Stimulated activated CD8-positive, alpha-beta memory T cell treated with anti-CD3 and anti-CD28 coated beads, Interleukin-7, amount 100 ng/mL, for 48 hours (primary cell): ENCODE measurements at regions not wholly inside any gene's neighbourhood (a gene's known extent, or its start where the extent isn't known, plus 50 kb on each side); places are given as distances from the start of the nearest gene placed in this dataset.
"Not testable (repeated sequence)": the region's sequence is repeated elsewhere in the genome, so short reads cannot be mapped to it uniquely, and the experiment has no call there.

Experiments
- DNase-seq, 2 donors: peaks; one replicate each; pipeline ENCODE4 v3.0.0-alpha.2; 2020; ENCODE audit warnings: low read depth in 1 of 2; ENCODE audit errors: extremely low read depth in 1 of 2

- no peak for DNase-seq
Measured at GRCh38 chrX:115909017-115909416, 261.5 kb upstream of the AGTR2 start.

DNA sequence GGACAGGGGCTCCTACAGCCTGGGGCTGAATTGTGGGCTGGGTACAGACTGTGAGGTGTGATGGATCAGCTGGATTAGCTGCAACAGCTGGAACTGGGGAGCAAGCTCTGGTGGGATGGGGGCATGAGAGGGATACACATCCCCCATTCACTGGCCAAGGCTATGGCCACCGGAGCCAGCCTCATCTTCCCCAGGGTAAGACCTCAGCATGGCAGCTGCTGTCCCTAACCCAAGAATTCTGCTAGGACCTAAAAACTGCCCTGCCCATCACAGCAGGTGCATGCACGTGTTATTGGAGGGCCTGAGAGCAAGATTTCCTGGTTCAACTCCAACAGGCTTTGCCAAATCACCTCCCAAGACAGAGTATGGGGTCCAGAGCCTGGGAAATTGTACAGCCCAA lies 258.6 kb upstream of the AGTR2 start:
- DNase-seq = no peak

DNA sequence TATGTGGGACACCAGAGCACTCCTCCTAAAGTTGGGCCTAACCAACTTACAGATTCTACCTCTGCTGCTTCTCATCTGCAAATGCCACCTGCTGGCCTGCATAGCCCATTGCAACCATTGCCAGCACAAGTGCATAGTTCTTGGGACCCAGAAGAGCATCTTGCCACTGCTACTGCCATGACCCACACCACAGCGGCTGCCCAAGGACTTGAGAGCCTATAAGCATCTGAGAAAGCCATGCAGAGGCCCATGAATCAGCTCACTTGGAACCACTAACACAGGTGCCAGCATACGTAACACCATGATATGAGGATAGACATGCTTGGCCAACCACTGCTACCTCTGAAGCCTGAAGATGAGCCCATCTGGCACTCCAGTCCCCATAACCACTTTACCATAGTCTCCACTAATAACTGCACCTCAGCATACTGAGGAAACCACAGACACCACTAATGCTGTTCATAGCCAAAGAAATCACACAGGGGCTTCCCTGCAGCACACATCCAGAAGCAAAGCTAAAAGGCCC lies 258.1 kb upstream of the AGTR2 start:
- no peak for DNase-seq

- DNase-seq = no peak
Measured at GRCh38 chrX:115913575-115913974, 257.0 kb upstream of the AGTR2 start.

- not testable (repeated sequence) for DNase-seq
Measured at GRCh38 chrX:115915625-115916024, 254.9 kb upstream of the AGTR2 start.

DNA sequence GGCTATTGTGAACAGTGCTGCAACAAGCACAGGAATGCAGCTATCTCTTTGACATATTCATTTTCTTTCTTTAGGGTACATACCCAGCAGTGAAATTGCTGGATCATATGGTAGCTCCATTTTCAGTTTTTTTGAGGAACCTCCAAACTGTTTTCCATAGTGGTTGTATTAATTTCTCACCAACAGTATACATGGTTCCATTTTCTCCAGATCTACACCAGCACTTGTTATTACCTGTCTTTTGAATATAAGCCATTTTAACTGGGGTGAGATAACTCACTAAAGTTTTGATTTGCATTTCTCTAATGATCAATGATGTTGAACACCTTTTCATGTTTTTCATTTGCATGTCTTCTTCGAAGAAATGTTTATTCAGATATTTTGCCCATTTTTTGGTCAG lies 241.1 kb upstream of the AGTR2 start:
- DNase-seq = no peak

- no peak for DNase-seq
Measured at GRCh38 chrX:115936008-115936407, 234.5 kb upstream of the AGTR2 start.

DNA sequence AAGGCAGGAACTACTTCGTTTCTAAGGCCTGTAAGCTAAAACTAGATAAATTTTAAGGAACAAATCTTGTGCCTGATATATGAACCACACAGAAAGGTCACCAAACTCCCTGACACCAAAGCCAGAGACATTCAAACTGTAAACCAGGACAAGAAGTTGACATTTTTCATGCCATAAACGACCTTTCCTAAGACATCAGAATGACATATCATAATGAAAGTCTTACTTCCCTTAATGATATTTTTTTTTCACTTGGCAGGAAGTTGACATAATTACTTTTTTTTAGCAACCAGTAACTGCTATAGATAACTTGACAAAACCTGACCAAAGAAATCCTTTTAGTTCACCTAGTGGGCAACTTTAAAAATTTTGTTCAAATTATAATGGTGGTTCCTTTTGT lies 231.5 kb upstream of the AGTR2 start:
- DNase-seq = no peak

GRCh38 chrX:115939636-115940160 lies 230.8 kb upstream of the AGTR2 start:
- no peak for DNase-seq

- DNase-seq = no peak
Measured at GRCh38 chrX:115940348-115940747, 230.2 kb upstream of the AGTR2 start.

GRCh38 chrX:115940888-115941332 lies 229.6 kb upstream of the AGTR2 start:
- no peak for DNase-seq

DNA sequence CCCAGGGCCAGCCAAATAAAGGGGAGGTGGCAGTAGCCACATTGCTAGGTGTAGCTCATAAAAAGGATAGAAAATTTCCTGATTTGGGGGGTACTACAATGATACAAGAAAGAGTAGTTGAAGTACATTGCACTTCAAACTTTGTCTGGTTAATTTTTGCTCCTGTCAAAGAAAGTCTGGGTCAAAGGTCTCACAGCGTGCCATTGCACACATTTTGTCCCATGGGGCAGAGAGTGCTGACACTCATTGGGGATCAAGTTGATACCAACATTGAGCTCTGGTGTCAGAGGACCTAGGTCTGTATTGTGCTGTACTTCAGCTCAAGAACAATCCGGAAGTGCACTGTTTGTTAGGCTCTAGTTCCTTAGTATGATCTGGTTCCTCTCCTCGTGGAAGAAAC lies 229.2 kb upstream of the AGTR2 start:
- DNase-seq = no peak

- DNase-seq = no peak
Measured at GRCh38 chrX:115946059-115946458, 224.5 kb upstream of the AGTR2 start.

- DNase-seq = no peak
Measured at GRCh38 chrX:115948018-115948923, 222.3 kb upstream of the AGTR2 start.

- DNase-seq = no peak
Measured at GRCh38 chrX:115949900-115950822, 220.4 kb upstream of the AGTR2 start.

DNA sequence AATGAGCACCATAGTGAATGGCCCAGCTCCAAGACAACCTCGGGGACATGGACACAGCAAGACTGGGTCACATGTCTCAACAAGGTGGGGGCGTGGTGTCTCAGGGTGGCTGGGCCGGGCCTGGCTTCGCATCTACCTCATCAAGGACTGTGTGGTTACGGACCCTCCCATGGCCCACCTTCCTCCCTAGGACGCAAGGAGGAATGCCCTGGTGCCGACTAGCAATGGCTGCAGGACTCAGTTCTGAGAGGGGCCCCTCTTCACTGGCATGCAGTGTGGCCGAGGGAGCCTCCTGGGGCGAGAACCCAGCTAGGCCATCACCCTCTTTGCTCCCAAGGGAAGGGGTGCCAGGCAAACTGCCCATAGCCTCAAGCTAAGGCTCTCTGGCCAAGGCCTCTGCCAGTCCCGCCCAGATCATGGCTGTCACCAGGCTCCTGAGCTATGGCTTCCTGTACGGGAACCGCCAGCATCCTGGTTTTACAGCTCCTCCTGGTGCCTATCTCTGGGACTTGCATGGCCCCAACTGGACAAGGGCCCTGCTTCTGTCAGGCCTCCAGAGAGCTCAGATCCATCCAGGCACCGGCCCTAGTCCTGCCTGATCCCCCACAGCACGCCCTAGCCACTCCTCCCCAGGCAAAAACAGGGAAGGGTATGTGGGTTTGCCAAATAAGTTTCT lies 218.0 kb upstream of the AGTR2 start:
- DNase-seq = no peak

GRCh38 chrX:115957862-115958490 lies 212.6 kb upstream of the AGTR2 start:
- DNase-seq = no peak

GRCh38 chrX:115958687-115959359 lies 211.7 kb upstream of the AGTR2 start:
- DNase-seq = no peak

DNA sequence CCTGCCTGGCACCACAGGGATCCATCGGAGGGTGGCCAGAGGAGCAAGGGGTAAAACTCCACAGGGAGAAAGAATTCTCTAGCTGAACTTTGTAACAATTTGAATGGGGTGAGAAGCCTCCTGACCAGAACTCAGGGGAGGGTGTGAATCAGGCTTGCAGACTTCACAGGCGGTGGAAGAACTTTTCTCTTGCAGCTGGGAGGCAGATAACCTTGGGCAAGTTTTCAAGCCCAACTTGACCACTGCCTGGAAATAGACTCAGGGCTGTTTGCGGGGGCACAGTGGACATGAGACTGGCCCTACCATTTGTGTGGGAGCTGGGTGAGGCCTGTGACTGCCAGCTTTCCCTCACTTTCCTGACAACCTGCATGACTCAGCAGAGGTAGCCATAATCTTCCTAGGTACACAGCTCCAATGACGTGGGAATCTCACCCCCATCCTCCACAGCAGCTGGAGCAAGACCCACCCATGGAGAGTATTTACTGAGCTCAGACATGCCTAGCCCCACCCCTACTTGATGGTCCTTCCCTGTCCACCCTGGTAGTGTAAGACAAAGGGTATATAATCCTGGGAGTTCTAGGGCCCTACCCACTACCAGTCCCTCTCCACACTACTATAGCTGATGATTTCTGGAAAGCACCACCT lies 210.0 kb upstream of the AGTR2 start:
- no peak for DNase-seq
